NOMO-1 treated with DMSO at 0.1 percent for 48 hours (cell line): ENCODE measurements at regions not wholly inside any gene's neighbourhood (a gene's known extent, or its start where the extent isn't known, plus 50 kb on each side); places are given as distances from the start of the nearest gene placed in this dataset.
"Not testable (repeated sequence)": the region's sequence is repeated elsewhere in the genome, so short reads cannot be mapped to it uniquely, and the experiment has no call there.

Experiments
- DNase-seq: peaks from one replicate; lab custom pipeline; 2025; ENCODE audit not compliant: unreplicated experiment; lab: John Stamatoyannopoulos, UW

GRCh38 chr13:40344270-40345148 lies 321.9 kb downstream of the FOXO1 start:
- DNase-seq: no peak

GRCh38 chr13:40345149-40345514 lies 321.3 kb downstream of the FOXO1 start:
- no peak for DNase-seq

DNA sequence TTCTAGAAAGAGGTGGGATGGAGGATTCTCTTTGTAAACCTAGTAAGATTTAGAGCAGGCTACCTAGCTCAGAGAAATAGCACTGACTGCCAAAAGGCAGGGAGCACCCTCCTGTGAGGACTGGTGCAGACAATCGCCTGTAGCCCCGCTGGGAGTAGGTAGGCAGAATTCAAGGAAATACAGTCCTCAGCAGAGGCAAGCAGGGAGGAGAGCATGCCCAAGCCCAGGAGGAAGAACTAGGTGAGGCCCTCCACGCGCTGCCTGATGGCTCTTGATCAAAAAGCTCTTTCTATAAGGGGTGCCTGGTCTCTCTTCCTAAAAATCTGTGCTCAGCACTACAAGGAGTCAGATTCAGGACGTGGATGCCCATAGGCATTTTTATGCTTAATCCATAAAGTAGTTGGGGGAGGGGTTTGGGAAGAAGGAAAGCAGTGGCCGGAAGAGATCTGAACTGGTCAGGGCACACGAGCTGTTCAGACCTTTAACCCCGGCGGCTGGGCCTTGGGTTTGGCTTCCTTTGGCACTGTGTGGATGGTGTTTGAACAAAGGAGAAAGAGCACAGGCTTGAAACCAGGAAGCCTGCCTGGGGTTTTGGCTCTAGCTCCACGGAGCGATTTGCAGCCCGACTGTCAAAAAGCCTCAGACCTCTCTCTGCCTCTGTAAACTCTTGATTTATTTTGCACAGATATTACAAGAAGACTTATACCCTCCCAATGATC lies 320.6 kb downstream of the FOXO1 start:
- no peak for DNase-seq

- no peak for DNase-seq
These were observed 319.8 kb downstream of the FOXO1 start for GRCh38 chr13:40346592-40346991.

DNA sequence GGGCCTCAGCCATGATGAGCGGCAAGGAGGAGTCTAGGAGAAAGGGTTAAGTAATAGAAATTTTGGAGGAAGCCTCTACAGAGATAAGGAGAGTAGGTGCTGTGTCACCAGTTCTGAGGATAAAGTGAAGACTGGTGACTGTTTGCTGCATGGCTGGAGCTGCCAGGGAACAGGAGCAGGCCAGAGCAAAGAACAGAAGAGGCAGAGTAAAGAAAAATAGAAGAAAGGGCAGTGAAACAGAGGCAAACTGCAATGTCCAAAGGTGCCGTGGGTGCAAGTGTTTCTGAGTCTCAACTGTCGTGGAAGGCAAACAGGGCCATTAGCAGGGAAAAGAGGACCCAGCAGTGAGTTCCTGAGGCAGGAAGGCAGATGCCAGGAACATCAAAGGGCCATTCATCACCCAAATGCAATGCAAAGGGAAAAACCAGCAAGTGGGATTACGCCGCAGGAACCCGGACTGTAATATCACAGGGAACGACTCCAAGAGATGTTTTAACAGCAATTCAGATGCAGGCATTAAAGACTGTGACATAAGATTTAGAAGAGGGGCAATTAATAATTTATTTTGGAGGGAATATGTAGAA lies 318.3 kb downstream of the FOXO1 start:
- no peak for DNase-seq

DNA sequence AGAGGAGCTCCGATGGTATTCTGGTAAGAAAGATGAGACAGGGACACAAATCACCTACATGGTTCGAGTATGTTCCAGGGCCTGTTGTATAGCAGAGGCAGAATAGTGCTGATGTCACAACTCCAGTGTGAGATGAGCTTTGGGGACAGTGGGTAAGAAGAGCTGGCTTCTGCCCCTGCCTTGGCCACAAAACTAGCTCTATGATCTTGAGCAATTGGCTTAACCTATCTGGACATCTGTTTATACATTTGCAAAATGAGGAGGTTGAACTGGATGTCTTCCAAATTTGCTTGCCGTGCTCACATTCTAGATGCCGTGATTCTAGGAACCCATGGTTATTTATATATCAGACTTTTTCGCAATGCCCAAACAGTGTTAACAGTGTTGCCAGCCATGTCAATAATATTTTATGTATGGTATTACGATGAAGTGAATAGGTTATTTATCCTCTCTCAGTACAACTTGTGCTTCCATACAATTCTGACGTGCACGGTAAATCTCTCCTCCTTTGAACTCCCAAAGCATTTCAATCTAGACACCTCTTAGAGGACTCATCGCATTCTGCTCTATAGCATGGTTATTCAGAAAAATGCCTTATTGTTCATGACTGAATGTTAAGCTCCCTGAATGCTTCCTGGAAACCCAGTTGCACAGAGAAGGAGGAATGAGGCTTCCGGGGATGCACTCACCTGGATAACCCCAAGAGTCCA lies 316.0 kb downstream of the FOXO1 start:
- DNase-seq: no peak

DNA sequence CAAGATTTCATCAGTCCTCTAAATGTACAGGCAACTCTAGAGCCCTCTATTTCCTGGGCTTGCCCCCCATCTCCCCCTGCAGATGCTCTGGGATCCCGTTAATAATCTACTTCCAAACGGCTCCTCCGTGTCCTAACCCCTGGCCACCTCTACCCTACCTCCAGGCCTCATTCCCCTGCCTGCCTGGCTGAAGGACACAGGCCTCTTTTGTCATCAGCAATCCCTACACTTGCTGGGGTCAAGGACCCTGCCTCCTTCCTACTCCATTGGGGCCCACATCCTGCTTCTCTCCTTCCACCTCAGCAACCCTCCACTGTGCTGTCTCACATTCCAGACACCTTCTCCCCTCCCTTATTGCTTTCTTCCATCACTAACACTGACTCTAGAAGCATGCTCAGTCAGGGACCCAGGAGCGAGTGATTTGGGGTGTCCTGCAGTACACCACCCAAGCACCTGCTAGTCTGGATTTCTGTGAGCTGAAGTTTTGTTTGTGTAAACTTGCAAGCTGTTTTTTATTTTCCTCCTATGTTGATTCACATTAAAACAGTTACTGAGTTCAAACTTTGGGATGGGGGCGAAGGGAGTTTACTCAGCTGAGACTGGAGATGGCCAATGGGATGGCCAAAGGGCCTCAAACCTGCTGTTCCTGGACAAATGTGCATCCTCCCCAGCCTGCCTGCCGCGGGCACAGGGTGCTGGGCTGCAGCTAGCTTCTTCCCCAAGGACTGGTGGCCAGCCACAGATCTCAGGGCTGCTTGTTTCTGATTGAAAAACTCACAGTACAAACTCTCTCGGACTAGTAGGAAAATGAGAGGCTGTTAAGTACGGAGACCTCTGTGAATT lies 314.7 kb downstream of the FOXO1 start:
- no peak for DNase-seq

DNA sequence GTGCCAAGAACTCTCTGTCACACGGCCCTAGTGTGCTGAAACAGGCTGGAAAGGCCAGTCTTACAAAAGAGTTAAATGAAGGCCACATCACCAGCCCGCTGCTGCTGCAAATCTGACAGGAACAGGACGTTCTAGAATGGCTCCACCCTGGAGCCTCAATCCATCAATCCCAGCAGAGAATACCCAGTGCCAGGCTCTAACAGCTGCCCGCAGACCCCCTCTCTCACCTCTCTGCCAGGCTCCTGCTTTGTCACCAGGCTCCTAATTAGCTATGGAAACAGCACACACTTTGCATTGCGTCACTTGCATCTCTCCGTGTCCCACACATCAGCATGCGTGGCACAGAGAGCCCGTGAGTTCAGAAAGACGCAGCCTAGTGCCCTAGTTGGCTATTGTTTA lies 314.1 kb downstream of the FOXO1 start:
- no peak for DNase-seq

DNA sequence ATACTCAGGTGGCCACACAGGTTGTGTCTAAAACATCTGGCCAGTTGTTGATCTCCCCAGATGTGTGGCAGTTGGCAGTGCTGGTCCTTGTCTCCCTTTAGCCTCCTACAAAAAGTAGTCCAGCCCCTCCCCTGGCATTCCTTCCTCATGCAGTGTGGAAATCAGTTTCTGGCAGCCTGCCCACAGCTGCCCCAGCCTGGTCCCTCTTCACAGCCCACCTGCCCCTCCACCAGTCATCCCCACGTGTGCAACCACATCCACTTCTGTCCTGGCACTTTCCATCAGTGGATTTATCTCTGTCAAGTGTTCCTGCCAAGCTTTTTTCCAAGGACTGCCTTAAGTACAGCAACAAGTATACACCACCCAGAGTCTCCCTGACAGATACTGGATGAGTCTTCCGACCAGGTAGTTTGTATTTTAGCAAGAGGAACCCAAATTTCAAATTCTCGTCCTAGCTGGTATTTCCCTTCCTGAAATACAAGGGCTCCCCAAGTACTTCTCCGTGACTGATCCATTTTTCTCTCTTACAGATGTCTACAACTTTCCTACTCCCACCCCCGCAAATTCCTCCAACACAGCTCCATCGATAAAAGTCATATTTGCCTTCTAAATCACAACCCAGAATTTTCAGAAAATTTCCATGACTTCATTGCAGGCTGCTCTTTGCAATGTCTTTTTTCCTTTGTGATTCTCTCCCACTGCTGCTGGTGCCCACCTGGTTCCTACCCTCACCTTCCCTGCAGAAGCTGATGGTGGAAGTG lies 313.5 kb downstream of the FOXO1 start:
- DNase-seq: no peak

DNA sequence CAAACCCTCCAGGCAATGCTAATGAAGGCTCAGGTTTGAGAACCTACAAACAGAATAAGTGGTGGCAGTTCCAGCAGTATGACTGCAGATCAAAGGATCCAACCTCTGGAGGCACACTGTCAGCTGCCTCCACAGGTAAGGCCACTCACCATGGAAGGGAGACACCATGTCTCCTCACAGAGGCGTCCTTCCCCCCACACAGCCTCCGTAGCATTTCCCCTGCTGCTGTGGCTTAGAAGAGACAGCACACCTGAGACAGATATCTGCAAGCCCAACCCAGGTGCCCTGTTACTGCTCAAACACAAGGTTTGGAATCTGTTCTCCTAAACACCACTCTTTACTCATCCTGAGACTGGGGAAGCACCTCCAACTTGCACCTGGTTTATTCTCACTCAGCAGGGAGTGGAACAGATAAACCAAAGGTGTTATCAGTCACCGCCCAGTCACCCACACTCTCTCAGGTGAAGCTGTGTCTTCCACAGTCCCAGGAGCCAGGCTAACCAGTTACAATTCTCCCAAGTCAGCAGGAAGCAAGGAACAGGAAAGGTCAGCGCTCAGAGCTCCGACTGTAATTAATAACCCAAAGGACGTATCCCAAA lies 311.2 kb downstream of the FOXO1 start:
- no peak for DNase-seq

DNA sequence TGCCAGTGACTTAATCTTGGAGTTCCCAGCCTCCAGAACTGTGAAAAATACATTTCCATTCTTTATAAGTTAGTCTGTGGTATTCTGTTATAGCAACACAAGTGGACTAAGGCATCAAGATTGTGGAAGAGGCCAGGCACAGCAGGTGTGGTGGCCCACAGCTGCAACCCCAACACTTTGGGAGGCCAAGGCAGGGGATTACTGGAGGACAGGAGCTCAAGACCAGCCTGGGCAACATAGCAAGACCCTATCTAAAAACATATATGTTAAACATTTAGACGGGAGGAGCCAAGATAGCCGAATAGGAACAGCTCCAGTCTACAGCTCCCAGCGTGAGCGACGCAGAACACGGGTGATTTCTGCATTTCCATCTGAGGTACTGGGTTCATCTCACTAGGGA lies 310.4 kb downstream of the FOXO1 start:
- DNase-seq: no peak

DNA sequence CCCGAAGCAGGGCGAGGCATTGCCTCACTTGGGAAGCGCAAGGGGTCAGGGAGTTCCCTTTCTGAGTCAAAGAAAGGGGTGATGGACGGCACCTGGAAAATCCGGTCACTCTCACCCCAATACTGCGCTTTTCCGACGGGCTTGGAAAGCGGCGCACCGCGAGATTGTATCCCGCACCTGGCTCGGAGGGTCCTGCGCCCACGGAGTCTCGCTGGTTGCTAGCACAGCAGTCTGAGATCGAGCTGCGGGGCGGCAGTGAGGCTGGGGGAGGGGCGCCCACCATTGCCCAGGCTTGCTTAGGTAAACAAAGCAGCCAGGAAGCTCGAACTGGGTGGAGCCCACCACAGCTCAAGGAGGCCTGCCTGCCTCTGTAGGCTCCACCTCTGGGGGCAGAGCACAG lies 310.0 kb downstream of the FOXO1 start:
- DNase-seq: not testable (repeated sequence)

GRCh38 chr13:40362502-40362901 lies 303.9 kb downstream of the FOXO1 start:
- DNase-seq: no peak

DNA sequence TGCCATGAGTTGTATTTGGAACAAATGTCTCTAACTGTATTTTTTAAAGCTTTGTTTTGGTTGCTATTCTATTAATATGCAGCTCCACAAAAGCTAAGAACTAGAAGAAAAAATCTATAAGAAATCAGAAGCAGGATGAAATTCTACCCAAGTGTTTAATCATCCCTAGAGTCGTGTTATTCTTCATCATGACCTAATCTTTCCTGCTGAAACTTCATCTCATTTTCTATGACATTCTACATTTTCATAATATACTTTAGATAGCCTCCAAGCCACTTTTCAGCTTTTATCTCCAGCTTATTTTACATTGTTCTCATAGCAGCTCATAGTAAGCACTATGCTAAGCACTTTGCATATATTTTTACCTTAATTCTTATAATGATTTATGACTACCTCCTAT lies 302.8 kb downstream of the FOXO1 start:
- DNase-seq: no peak

DNA sequence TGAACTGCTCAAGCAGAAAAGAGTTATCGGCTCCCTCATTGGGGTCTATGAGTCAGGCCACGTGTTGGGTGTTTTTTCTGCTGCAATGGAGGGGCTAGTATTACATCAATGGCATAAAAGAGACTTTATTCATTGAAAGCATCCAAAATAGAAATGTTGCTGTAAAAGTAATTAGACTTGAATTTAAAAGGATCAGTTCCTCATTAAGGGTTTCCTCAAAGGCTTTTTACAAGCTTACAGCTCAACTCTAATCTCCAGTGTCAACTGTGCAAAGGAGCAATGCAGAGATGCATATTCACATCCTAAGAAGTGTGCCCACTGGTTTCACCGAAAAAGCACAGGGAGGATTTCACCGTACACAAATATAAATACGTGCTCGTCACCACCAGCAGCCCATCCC lies 300.3 kb downstream of the FOXO1 start:
- DNase-seq: peak; percentile 41

GRCh38 chr13:40368127-40368891 lies 298.1 kb downstream of the FOXO1 start:
- DNase-seq: no peak

GRCh38 chr13:40370661-40371060 lies 295.8 kb downstream of the FOXO1 start:
- DNase-seq: no peak

DNA sequence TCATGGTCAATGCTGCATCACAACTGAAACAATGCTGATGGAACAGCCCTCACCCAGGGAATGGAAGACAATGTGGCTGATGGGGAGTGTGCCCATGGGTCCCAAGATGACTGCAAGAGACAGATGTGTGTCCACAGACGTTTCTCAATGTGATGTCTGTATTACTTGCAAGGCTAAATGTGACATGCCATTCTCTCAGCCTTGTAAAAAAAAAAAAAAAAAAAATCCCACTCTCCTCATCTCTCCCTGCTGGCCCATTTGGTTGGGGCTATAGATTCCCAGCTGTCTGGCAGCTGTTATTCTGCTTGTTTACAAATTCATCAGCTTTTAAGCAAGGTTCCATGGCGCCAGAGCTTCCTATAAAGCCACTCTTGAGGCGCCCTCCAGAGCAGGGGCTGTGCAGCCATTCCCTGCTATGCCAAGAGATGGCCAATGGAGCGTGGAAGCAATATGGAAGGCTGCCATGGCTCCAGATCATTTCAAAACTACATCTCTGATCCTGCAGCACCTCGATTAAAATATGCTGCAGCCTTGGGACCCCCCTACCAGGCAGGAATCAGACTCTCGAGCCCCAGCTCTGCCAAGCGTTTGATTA lies 294.8 kb downstream of the FOXO1 start:
- DNase-seq: no peak
